Urothelium cell line (cell line): ENCODE measurements at regions not wholly inside any gene's neighbourhood (a gene's known extent, or its start where the extent isn't known, plus 50 kb on each side); places are given as distances from the start of the nearest gene placed in this dataset.
"Not testable (repeated sequence)": the region's sequence is repeated elsewhere in the genome, so short reads cannot be mapped to it uniquely, and the experiment has no call there.

Source experiments
- DNase-seq: peaks from one replicate; pipeline ENCODE4 v3.0.0; 2011; ENCODE audit warnings: low spot score, mixed read lengths
- FAIRE-seq: peaks from 2 replicates; lab custom pipeline; 2011; peaks lifted over from hg19 to GRCh38; lab: Jason Lieb, UNC

DNA sequence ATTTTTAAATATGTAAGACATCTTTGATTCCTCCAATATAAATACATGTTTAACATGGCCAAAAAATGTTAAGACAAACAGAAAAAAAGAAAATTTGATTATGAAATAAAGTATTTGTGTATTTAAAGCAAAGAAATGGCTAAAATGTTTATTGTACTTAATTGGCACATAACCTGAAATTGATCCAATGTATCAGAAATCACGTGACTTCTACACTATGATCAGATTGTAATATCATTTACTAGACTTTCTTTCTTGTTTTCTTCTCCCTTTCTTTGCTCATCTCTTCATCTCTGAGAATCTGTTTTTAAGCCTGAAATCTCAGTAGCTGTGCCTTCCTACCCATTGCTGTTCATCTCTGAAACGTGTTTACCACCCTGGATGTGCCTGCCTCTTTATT, 420.3 kb downstream of the RSL24D1 start:
- FAIRE-seq (no peak), DNase-seq (no peak)

DNA sequence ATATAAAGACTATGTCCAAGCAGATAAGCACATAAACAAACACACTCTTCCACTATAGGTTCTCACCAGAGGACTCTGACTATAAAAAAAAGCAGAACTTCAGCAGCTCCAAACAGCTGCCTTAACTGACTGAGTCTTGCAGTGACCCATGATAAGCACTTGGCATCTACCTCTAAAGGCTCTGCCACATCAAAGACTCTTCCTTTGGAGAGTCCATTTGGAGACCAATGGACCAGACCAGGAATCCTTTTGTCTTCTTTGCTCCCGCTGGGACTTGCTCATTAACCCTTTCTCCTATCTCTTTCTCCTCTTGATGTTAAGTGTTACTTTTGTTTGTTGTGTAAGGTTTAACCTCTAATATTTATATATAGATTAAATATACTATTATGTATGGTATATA, 424.1 kb downstream of the RSL24D1 start:
- DNase-seq, result no peak
- FAIRE-seq, result no peak

DNA sequence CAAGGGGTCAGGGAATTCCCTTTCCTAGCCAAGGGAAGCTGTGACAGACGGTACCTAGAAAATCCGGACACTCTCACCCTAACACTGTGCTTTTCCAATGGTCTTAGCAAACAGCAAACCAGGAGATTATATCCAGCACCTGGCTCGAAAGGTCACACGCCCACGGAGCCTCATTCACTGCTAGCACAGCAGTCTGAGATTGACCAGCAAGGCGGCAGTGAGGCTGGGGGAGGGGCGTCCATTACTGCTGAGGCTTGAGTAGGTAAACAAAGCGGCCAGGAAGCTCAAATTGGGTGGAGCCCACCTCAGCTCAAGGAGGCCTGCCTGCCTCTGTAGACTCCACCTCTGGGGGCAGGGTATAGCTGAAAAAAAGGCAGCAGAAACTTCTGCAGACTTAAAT, 447.3 kb downstream of the RSL24D1 start:
- DNase-seq, FAIRE-seq: not testable (repeated sequence)

DNA sequence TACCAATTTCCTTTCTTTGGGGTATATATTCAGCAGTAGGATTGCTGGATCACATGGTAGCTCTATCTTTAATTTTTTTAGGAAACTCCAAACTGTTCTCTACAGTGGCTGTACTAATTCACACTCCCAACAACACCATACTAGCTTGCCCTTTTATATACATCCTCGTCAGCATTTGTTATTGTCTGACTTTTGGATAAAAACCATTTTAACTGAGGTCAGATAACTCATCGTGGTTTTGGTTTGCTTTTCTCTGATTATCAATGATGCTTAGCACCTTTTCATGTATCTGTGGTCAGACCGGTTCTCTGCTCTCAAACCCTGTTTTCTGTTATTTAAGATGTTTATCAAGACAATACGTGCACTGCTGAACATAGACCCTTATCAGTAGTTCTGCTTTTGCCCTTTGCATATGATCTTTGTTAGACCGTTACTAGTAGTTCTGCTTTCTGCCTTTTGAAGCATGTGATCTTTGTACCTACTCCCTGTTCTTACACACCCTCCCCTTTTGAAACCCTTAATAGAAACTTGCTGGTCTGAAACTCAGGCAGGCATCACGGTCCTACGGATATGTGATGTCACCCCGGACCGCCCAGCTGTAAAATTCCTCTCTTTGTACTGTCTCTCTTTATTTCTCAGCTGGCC, 474.3 kb downstream of the RSL24D1 start:
- no peak for FAIRE-seq
- no peak for DNase-seq

DNA sequence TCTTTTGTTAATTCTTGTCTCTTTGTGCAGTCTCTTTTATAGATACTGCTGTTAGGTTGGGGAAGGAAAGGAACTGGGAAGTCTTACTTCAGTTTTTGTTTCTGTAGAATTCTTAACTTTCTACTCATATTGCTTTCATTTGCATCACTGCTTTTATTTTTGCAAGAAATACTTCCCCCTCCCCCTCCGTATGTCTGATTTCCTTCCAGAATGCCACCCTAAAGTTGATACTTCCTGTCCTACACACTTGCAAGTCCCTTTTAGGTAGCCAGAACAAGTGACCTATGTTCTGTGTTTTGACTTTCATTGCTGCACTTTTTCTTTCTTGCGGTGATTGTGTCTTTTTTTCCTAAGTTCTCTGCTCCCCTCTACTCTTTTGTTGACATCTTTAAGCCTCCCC, 477.4 kb downstream of the RSL24D1 start:
- no peak for DNase-seq
- FAIRE-seq, result no peak

DNA sequence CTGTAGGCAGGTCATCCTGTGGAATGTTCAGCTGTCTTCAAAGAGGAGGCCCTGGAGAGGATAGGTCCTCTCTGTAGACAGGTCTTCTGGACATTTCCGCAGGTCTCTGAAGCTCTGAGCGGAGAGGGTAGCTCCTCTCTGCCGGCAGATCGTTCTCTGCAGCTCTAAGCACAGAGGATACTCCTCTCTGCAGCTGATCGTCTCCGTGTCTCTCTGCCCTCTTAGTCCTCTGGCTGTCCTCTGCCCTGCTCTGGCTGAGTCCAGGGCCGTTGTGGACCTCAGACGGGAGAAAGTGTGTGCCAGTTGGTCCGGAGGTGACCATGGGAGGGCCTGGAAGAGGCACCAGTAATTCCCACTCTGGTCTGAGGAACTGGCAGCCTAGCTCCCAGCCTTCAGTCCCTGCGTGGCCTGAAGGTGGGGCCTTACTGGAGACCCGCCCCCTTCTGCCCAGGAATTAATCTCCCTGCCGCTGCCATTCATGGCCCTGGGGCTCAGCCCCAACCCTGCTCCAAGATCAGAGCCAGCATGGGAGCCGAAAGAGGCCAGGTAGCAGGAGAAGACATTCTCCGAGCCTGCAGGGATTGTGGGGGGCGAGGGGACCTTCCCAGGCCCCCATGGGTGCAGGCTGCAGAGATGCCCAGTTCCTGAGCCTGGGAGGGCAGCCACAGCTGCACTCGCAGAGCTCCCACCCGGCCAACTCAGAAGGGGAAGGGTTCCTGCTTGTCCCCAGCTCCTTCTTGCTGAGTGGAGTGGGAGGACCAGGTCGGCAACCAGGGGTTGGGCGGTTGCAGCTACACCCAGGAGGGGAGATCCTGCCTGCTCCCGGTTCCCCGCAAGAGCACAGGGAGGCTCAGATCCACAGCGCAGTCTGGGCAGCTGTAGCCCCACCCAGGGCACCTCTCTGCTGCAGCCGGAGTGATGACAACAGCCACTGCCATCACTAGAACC, 488.7 kb downstream of the RSL24D1 start:
- no peak for FAIRE-seq

DNA sequence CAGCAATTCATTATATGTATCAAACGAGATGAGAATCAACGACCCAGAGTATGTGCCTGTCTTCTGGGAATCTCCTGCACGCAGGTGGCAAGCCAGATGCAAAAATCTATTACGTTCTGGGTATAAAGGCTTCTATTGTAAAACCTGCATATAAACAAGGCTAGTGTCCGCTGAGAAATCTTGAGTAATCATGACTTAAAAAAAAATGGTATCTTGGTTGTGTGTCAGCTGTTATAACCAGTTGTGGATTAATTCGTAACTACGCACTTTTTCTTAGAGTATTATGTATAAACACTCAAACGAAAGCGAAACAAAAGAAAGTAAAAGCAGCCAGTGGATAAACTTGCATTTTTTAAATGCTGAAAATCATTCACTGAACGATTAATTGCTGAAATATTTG, 509.1 kb downstream of the RSL24D1 start:
- FAIRE-seq (no peak), DNase-seq (no peak)

More for the DNA sequence above, 488.7 kb downstream of the RSL24D1 start:
- no peak for DNase-seq
